Stimulated activated CD8-positive, alpha-beta memory T cell treated with anti-CD3 and anti-CD28 coated beads, Interleukin-12 subunit alpha, Interleukin-12 subunit beta, amount 100 ng/mL, for 24 hours (primary cell): ENCODE measurements at regions not wholly inside any gene's neighbourhood (a gene's known extent, or its start where the extent isn't known, plus 50 kb on each side); places are given as distances from the start of the nearest gene placed in this dataset.
"Not testable (repeated sequence)": the region's sequence is repeated elsewhere in the genome, so short reads cannot be mapped to it uniquely, and the experiment has no call there.

Experiments
- DNase-seq: peaks from one replicate; pipeline ENCODE4 v3.0.0-alpha.2; 2020; ENCODE audit errors: extremely low read depth

DNA sequence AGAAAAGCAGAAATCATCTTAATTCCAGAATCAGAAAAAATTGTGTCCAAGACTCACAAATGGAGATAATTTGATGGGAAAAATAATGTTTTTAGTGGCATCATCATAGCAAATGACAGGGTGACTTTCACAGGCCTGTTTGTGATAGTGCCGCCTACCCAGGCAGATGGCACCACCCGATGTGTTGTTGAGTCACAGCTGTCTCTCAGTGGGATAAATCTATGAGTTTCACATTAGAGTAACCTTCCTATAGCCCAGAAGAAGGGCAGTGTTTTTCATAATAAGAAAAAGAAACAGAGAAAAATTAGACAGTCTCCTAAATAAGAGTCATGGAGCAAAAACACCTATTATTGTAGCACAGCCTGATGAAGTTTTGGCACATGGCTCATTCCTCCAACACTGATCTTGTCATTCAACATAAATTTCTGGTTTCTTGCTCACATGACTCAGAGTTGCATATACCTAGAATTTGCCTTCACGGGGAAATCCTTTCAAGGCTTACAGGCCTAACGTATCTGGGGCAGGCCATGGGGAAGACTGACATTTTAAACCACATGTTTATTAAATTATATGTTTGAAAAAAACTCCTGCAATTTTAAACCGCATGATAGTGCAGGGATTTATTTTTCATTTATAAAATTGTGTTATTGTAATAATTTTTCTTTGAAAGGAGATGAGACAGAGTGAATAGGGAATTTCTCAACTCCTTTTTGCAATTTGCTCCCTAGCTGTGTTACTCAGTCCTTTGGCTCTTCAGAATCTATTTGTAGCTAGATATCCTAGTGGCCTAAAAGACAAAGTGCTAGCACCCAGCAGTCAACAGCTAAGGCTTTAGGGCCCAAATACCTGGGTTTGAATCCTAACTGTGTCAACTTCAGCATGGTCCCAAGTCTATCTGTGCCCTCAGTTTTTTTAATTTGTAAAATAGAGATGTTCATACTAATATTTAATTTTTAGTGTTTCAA is 393.7 kb downstream of the NDFIP2 start:
- no peak for DNase-seq

DNA sequence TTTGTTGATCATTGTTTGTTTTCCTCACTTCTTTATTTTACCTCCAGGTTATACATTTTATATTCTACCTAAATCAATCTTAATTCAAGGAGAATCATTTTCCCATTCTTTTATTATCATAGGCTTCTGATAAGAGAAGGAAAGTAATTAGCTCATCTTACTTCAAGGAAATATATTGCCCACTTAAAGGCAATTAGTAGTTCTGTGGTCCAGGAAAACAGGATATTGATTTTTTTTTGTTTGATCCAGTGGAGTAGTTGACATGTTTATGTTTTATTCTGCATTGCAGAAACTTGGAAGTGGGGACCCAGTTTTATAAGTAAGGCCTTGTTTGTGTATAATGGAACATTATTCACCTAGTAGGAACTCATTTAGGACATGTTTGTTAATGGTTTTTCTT is 390.6 kb downstream of the NDFIP2 start:
- DNase-seq = no peak

DNA sequence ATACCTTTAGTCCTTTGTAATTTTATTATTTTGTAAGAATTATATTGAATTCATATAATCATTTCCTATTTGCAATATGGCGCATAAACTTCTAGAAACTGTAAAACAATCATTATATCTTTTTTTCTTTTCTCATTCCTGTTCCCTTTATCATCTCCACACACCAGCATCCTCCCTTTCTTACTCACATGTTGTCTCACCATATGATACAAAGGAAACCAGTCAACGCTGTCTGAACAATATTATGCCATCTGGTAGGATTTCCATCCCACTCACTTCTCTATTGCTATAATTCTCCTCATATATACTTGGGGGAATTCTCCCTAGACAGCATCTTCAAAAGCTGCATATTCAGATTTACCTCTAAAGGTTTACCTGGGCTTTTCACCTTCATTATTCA is 389.8 kb downstream of the NDFIP2 start:
- DNase-seq = no peak

DNA sequence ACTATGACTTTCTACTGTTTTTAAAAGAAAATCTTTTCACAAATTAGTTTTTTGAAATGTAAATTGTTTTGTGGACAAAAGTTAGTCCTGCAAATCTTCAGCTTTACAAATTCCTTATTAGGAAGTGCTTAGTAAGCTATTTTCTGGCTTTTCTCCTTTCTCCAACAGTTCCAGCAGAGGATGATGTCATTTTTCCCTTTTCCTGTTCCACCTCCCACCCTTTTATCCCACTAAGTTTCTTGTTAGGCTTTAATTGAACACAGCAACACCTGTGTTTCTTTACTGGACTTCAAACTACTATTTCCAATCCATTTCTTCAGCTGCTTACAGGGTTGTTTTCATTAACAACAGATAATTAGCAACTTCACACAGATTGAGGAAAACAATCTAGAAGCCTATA is 389.2 kb downstream of the NDFIP2 start:
- no peak for DNase-seq

DNA sequence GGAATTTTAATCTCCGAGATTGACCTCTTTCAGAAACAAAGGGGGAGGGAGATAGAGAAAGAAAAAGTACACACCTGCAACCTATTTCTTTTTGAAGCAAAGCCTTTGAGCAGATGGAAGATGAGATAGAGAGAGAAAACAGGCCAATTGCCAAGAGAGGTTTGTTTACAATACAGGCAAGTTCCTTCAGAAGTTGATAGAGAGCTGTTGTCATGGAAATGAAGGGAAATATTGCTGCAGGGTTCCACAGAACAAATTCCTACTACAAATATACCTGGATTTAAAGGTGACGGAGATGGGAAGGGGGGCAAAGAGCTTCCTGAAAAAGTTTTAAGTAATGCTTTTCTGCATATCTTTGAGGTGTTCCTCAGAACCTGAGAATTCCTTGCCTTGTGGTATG is 388.4 kb downstream of the NDFIP2 start:
- no peak for DNase-seq

DNA sequence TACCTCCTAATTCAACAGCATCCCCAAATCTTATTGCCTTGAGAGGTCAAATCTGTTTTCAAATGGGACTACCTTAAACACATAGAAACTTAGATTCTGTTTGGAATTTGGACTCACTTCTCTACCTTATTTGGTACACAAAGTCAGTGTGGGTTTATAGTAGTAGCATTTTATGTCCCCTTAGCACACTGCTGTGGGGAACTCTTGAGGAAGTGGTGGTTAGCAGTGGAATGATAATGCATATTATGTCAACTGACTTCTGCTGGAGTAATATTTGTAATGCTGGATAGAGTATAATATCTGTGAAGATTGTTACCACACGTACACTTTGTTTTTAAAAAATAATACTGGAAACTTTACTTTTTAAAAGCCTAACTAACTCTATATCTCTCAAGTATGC is 386.3 kb downstream of the NDFIP2 start:
- DNase-seq = no peak

DNA sequence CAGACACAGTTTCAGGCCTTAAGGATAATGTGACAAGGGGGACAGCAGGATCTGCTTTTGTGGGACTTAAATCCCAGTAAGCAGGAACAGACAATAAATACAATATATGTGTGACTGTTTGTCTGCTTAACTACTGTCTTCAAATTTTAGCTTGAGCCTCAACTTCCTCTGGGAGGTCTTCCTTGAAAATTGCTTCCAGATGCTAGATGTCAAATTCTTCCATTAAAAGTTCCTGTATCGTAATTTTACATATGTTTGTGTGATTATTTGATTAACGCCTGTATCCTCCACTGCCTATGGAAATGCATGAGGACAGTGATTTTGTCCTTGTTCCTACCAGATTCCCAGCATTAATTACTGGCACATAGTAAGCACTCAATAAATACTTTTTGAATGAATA is 385.5 kb downstream of the NDFIP2 start:
- DNase-seq = no peak

DNA sequence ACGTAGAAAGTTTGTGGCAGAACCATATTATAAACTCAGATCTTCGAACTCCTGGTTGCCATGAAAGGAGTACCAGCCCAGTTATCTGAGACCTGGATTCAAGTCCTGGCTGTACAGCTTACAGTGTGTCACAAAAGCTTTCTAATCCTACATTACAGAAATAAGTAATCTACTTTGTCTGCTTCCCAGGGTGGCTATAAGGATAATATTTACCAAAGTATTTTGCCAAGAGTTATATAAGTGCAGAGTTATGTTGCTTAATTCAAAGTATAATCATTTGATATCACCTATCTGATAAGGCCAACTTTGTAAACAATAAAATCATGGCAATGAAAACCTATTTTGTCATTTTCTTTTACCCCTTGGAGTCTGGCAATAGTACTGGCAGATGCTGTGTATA is 381.6 kb downstream of the NDFIP2 start:
- DNase-seq = no peak

DNA sequence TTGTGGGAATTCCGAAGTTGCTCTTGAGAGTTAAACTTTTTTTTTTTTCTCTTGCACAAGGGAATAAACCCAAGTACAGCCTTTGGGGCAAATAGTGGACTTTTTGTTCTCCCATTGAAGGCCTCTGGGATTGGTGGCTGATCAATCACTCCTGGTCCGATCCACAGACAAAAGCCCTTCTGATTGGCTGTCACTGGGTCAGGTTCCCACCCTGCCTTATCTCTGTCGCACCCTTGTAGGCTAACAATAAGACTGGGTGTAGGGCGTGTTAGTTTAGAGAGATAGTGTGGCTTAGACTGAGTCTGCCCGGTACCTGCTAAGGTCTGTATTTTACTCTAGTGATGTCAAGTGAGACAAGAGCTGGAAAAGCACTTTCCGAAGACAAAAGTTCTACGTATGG is 380.8 kb downstream of the NDFIP2 start:
- no peak for DNase-seq

DNA sequence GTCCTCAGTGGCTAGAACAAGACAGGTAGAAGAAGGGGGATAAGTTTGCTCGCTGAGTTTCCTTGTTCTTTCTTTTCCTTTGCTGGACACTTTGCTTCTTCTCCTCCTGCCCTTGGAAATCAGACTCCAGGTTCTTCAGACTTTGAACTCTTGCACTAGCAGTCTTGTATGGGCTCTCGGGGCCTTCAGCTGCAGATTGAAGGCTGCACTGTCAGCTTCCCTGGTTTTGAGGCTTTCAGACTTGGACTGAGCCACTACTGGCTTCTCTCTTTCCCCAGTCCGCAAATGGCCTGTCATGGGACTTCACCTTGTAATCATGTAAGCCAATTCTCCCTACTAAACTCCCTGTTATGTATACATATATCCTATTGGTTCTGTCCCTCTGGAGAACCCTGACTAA is 379.8 kb downstream of the NDFIP2 start:
- DNase-seq = no peak

DNA sequence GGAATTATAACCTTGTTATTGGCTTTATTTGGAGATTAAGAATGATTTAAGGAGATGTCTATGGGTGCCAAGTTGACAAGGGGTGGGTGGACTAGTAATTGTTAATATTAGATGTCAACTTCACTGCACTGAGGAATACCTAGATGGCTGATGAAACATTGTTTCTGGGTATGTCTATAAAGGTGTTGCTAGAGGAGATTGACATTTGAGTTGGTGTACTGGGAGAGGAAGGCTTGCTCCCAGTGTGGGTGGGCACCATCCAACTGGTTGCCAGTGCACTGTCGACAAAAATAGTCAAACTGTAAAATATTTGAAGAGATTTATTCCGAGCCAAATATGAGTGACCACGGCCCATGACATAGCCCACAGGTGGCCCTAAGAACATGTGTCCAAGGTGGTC is 378.8 kb downstream of the NDFIP2 start:
- DNase-seq = no peak

DNA sequence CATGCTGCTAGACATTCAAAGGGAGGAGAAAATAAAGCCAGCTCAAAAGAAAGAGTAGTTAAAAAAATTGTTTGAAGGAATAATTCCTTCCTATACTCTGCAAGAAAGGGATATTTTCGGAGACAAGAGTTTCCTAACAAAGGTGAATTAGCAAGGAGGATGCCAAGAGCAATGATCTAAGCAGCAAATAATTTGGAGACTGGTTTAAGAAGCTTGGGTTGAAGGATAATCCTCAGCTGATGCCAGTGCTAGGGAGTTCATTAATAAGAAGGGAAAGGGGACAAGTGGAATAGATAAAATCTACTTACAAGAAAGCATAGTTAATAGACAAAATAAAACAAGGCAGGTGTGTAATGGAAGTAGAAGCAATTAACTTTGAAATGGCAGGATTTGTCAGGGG is 372.3 kb downstream of the NDFIP2 start:
- no peak for DNase-seq

DNA sequence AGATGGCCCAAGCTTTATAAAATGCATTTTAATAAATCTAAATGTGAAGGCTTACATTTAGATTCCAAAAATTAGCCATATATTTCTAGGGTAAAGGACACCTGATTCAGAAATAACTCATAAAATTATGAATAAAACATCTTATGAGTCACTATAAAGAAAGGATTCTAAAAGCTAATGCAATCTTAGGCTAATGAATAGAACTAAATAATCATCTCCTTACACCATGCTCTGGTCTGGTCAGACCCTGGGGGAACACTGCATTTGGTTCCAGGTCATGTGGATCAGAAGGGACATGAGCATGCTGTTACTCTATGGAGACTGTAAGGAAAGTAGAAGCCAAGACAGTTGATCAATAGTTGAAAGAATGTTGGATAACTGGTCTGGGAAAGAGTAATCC is 370.4 kb downstream of the NDFIP2 start:
- no peak for DNase-seq

DNA sequence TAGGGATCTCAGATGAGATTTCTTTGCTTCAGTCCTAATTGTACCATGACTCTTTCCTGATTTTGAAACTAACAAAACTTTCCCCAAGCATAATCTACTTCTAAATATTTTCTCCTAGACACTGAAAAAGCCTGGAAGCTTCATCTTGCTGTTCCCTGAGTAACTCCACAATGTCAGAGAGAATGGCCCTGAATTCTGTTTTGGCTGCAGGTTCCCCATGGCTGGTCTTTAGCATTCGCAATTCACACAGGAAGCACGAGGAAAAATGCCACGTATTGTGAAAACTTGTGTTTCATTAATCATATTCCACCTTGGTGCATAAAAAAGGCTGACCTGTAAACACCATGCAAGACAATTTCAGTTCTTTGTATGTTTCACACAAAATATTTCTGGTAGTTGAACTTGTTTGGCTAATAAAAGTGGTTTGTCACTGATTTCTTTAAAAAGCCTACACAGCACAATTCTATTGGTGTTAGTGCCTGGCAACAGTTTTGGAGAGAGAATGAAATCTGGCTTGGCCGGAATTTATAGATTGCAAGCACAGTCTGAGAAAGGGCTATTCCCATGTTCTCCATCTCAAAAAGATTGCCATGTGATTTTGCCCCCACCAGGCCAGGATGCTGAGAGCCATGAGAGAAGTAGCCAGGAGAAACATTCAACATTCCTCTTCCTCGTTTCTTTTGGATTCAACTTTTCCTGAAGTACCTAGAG is 367.1 kb downstream of the NDFIP2 start:
- no peak for DNase-seq

DNA sequence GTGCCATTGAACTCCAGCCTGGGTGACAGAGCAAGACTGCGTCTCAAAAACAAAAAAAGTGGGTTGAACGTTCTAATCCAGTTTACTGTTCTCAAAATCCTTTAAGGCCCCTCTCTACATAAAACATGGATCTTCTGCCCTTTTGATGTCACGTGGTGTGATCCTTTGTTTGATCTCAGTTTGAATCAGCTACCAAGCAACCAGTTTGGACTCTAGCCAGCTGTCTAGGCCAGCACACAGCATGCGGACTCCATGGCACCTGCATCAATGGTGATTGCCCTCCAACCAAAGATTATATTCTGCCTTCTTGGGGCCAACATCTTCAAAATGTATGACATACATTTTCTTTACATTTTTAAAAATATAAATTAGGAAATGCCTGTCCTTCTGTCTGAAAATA is 365.4 kb downstream of the NDFIP2 start:
- DNase-seq = no peak

DNA sequence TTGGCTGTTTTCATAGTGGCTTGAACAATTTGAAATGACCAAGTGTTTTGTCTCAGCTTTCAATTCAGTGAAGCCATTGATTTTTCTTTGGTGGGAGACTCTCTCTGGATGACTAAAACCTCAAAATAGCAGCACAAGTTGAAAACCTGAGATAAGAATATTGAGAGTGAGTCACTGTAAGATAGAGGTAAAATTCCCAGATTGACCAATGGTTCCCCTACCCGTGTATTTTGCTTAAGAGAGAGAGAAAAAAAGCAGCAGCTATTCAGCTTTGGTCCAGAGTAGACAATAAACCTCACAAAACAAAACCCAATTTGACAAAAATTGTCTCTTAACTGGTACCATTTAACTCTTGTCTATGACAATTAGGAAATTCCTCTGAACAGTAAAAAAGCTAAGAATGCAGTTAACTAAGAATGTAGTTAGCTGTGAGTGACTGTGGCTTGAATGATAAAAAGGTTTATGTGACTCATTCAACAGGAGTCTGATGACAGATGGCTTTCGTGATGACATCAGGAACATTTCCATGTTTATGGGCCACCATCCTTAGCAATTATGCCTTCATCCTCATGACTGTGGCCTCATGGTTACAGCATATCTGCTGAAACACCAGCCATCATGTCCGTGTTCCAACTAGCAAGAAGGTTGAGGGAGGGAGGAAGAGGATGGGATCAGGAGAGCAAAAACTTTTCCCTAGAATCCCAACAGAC is 356.9 kb downstream of the NDFIP2 start:
- no peak for DNase-seq

DNA sequence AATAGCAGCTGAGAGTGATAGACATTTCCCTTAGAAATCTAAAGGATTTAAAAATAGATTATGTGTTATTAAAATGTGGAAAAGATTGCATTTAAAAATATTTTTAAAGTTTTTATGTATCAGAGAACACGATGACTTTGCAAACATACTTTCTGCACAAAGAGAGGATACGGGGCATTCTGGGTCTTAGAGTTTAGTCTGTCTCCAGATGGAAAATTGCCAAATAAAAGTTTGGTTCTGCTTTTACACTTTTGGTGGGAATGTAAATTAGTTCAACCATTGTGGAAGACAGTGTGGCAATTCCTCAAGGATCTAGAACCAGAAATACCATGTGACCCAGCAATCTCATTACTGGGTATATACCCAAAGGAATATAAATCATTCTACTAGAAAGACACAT is 355.2 kb downstream of the NDFIP2 start:
- not testable (repeated sequence) for DNase-seq

DNA sequence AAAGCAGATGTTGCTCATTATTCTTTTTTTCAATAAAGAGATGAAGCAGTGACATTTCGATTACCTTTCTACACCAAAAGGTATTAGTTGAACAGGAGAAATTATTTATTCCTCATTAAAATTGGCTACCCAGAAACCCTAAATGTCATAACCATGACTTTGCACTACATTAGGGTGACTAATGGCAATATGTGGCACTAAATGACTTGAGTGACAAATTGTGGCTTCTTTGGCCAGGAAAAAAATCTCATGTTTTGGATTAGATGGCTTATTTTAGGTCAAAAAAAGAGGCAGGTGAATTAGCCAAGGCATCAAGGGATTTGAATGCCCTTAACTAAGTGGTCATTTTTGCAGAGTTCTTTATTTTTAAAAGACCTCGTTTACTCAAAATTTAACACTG is 353.9 kb downstream of the NDFIP2 start:
- DNase-seq = no peak

DNA sequence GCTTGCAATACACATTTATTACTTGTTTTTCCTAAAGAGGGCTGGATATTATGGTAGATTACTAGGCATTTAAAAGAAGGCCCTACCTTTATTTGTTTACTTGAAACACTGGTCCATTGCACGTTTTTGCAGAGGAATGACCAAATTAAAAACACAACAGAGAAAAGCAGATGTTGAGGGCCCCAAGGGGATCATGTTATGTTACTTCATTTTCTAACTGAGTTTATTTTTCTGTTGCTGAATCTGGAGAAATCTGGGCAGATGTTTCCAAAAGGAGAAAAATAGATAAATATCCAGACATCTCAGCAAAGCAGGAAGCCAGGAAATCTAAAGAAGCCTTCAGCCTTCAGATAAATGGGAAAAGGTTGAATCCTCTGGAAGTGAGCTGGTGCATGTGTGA is 353.0 kb downstream of the NDFIP2 start:
- no peak for DNase-seq

DNA sequence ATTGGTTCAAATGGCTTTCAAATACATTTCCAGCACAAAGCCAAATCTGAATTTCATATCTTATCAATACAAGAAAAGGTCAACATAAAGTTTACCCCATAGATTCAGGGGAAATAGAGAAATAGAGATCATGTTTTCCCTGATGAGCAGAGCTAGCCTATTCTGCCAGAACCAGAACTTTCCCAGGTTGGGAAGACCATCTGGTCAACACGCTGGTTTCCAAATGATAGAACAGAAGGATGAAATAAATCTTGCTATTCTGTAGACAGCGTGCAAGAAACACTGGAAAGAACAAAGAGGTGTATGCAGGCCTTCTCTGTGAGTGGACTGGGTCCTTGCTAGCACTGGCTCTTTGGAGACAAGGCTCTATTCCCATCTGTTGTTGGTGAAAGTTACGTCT is 350.6 kb downstream of the NDFIP2 start:
- DNase-seq = no peak

DNA sequence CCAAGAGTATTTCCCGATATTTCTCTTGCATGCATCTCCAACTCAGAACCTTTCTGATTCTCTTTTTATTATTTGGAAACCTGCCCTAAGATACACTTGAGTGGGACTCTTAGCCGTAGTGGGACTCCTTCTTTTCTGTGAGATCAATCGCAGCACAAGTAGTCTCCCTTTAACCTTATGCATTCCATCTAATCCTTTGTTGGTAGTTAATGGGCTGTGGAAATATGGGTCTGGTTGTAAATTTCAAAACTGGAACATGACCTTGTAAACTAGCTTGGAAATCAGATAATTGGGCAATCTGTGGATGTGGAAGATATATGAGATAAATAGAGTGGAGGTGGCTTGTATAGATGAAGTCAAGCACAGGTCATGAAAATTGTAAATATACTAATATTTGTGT is 350.0 kb downstream of the NDFIP2 start:
- no peak for DNase-seq

DNA sequence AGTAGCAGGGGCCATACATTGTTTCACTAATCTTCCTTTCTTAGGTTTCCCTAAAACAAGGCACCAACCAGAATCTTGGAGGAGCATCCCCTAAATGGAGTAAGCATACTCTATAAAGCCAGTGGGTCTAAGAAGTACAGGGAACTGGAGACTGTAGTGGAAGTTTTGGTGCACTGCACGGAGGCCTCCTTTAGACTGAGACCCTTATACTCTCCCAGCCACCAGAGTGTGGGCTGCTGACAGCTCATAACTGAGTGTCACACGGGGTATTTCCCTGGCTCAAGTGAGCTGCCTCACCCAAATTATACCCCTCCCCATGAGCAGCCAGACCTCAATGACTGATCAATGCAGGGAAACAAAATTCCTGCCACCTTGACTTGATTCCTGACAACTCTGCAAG is 349.5 kb downstream of the NDFIP2 start:
- no peak for DNase-seq

DNA sequence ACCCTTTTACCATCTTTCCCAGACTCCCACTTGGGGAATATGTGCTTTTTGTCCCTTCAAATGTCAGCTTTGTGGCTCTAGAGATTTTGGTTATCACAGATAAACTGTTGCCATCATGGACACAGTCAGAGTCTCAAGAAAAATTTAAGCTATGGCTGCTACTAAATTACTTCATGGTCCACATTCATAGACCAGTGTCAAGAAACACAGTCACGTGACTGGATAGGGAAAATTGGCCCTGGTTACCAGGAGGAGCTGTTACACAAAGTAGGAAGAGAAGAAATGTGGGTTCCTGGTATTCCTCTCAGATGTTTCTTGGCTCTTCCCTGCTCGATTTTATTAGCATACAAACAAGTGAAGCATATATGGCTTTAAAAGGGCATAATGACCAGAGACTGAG is 348.9 kb downstream of the NDFIP2 start:
- no peak for DNase-seq
